Ishikawa (cell line): ENCODE measurements at regions not wholly inside any gene's neighbourhood (a gene's known extent, or its start where the extent isn't known, plus 50 kb on each side); places are given as distances from the start of the nearest gene placed in this dataset.

Experiments used
- CEBPB ChIP-seq: IDR thresholded peaks from 2 replicates; pipeline ENCODE4 v1.6.1; 2012
- CREB1 ChIP-seq: IDR thresholded peaks from 2 replicates; pipeline ENCODE4 v1.6.1; 2012; ENCODE audit warnings: low read depth
- EGR1 ChIP-seq: IDR thresholded peaks from 2 replicates; pipeline ENCODE4 v1.6.1; 2012
- EP300 ChIP-seq: IDR thresholded peaks from 2 replicates; pipeline ENCODE4 v1.6.1; 2012; ENCODE audit warnings: borderline replicate concordance
- FOXM1 ChIP-seq: IDR thresholded peaks from 2 replicates; pipeline ENCODE4 v1.6.1; 2012; ENCODE audit warnings: low read depth, borderline replicate concordance
- NFIC ChIP-seq: IDR thresholded peaks from 2 replicates; pipeline ENCODE4 v1.6.1; 2012
- RAD21 ChIP-seq: IDR thresholded peaks from 2 replicates; pipeline ENCODE4 v1.6.1; 2012; ENCODE audit warnings: low read depth
- TAF1 ChIP-seq: IDR thresholded peaks from 2 replicates; pipeline ENCODE4 v1.6.1; 2012; ENCODE audit warnings: low read depth, mild to moderate bottlenecking
- TCF12 ChIP-seq: IDR thresholded peaks from 2 replicates; pipeline ENCODE4 v1.6.1; 2012; ENCODE audit warnings: low read depth
- TEAD4 ChIP-seq: IDR thresholded peaks from 2 replicates; pipeline ENCODE4 v1.6.1; 2012
- YY1 ChIP-seq: IDR thresholded peaks from 2 replicates; pipeline ENCODE4 v1.6.1; 2012; ENCODE audit warnings: low read depth
- ZBTB7A ChIP-seq: IDR thresholded peaks from 2 replicates; pipeline ENCODE4 v1.6.1; 2012; ENCODE audit warnings: low read depth
- TF ChIP-seq, protein P1 (sequence below): IDR thresholded peaks from 2 replicates; pipeline ENCODE4 v1.6.1; 2012
- TF ChIP-seq, protein P2 (sequence below): IDR thresholded peaks from 2 replicates; pipeline ENCODE4 v1.6.1; 2012
- TF ChIP-seq, protein P3 (sequence below): IDR thresholded peaks from 2 replicates; pipeline ENCODE4 v1.6.1; 2012; ENCODE audit warnings: low read depth, mild to moderate bottlenecking

DNA sequence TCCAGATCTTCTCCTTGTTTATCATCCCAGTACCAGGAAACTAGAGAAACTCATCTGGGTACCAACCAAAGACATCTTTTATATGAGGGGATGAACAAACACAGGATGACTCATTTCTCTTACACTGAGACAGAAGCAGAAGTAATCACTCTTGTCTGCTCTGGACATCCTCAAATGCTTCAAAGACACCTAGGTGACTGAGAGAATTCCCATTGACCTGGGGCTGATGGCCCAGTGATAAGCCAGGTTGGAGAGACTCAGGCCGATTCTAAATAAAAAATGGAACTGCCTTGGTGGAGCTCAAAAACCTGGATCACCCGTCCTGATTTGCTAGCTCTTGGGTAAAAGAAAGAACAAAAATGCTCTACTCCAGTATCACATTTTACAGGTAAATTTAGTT, 182.2 kb downstream of the ZNF486 start:
- TF ChIP-seq, protein P1, sequence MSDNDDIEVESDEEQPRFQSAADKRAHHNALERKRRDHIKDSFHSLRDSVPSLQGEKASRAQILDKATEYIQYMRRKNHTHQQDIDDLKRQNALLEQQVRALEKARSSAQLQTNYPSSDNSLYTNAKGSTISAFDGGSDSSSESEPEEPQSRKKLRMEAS: no peak
- TF ChIP-seq EGR1: no peak
- no peak for TF ChIP-seq ZBTB7A
- no peak for TF ChIP-seq EP300
- no peak for TF ChIP-seq CEBPB
- TF ChIP-seq YY1: no peak
- TF ChIP-seq TCF12: no peak
- TF ChIP-seq CREB1: no peak
- TF ChIP-seq NFIC: no peak
- no peak for TF ChIP-seq TEAD4
- no peak for TF ChIP-seq TAF1
- TF ChIP-seq, protein P2, sequence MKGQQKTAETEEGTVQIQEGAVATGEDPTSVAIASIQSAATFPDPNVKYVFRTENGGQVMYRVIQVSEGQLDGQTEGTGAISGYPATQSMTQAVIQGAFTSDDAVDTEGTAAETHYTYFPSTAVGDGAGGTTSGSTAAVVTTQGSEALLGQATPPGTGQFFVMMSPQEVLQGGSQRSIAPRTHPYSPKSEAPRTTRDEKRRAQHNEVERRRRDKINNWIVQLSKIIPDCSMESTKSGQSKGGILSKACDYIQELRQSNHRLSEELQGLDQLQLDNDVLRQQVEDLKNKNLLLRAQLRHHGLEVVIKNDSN: no peak
- TF ChIP-seq, protein P3, sequence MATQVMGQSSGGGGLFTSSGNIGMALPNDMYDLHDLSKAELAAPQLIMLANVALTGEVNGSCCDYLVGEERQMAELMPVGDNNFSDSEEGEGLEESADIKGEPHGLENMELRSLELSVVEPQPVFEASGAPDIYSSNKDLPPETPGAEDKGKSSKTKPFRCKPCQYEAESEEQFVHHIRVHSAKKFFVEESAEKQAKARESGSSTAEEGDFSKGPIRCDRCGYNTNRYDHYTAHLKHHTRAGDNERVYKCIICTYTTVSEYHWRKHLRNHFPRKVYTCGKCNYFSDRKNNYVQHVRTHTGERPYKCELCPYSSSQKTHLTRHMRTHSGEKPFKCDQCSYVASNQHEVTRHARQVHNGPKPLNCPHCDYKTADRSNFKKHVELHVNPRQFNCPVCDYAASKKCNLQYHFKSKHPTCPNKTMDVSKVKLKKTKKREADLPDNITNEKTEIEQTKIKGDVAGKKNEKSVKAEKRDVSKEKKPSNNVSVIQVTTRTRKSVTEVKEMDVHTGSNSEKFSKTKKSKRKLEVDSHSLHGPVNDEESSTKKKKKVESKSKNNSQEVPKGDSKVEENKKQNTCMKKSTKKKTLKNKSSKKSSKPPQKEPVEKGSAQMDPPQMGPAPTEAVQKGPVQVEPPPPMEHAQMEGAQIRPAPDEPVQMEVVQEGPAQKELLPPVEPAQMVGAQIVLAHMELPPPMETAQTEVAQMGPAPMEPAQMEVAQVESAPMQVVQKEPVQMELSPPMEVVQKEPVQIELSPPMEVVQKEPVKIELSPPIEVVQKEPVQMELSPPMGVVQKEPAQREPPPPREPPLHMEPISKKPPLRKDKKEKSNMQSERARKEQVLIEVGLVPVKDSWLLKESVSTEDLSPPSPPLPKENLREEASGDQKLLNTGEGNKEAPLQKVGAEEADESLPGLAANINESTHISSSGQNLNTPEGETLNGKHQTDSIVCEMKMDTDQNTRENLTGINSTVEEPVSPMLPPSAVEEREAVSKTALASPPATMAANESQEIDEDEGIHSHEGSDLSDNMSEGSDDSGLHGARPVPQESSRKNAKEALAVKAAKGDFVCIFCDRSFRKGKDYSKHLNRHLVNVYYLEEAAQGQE: no peak
- no peak for TF ChIP-seq FOXM1

DNA sequence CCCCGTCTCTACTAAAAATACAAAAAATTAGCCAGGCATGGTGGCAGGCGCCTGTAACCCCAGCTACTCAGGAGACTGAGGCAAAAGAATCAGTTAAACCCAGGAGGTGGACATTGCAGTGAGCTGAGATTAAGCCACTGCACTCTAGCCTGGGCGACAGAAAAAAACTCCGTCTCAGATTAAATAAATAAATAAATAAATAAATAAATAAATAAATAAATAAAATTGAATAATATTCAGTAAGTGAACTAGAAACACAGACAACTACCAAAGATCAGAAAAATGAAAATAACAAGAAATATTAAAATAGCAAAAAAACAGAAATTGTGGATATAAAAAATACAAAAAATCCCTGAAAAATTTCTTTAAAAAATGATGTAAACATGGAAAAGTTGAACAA, 172.4 kb downstream of the ZNF486 start:
- TF ChIP-seq CREB1 (no peak), EP300 (no peak), RAD21 (no peak), TAF1 (no peak), ZBTB7A (no peak), NFIC (no peak)
- TF ChIP-seq, protein P2: no peak
- TF ChIP-seq, protein P3: no peak

DNA sequence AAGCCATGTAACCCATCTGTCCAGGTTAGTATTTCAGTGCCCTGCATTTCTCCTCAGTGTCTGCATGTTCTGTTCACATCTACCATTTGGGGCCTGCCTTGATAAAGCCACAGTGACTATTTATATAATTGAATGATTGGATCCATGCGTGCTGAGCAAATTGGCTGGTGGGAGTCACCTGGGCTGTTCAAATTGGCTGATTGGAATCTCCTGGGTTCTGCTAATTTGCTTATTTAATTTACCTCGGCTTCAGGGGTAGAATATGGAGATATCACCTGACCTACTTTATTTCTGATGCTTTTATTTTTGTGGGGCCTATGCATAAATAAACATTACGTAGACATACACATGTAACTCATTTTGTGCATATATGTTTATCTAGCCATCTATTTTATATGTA, 167.7 kb downstream of the ZNF486 start:
- TF ChIP-seq YY1 (no peak), EP300 (no peak), NFIC (no peak)

DNA sequence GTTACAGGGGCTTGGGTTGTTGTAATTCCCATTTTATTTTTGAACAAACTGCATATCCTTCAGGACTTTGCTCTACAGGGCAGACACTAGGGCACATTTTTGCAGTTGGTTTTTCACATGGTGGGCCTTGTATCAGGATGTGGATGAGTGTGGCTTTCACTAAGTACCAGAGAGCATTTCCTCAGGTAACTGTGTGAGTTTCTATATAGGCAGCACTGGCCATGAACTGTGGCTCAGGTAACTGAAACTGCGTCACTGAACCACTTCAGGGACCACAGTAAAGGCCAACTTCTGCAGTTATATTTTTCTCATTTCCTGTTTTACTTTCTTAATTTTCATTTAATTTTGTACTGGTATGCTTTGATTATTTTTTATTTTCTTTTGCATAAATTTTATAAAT, 166.5 kb downstream of the ZNF486 start:
- TF ChIP-seq, protein P3: no peak
- no peak for TF ChIP-seq EGR1
- no peak for TF ChIP-seq TAF1
- TF ChIP-seq EP300: no peak
- TF ChIP-seq CREB1: no peak
- TF ChIP-seq RAD21: no peak
- TF ChIP-seq, protein P1: no peak
- TF ChIP-seq FOXM1: no peak
- no peak for TF ChIP-seq NFIC
- TF ChIP-seq, protein P2: no peak
- no peak for TF ChIP-seq ZBTB7A

DNA sequence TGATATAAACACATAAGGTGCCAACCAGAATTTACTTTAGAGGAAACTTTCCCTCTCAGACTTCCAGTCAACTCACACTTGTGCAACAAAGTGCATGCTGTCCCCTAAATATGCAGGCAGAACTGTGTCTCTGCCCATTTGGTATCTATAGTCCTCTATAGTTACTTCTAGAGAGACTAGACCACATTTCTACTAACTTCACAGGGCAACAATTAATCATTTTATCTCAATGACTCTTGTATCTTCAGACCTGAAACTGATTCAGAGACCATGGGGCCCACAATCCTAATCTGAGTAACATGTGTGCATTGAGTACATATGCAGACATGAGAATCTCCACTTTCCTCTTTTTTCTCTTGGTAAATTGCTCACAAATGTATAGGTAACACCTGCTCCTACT, 158.1 kb downstream of the ZNF486 start:
- TF ChIP-seq NFIC: no peak
- no peak for TF ChIP-seq RAD21
- TF ChIP-seq, protein P3: no peak
- no peak for TF ChIP-seq EP300
- no peak for TF ChIP-seq ZBTB7A
- no peak for TF ChIP-seq TAF1
